HG03469 (cell line): ENCODE measurements at regions not wholly inside any gene's neighbourhood (a gene's known extent, or its start where the extent isn't known, plus 50 kb on each side); places are given as distances from the start of the nearest gene placed in this dataset.

ENCODE experiments used
- ATAC-seq: cut with Tn5 transposase; IDR thresholded peaks from one replicate; pipeline ENCODE4 v1.9.1; 2021; ENCODE audit warnings: mild to moderate bottlenecking, moderate library complexity, moderate number of reproducible peaks; ENCODE audit not compliant: unreplicated experiment

GRCh38 chr10:83037653-83038052 is 1101.7 kb upstream of the GHITM start:
- no peak for ATAC-seq

GRCh38 chr10:83038631-83039030 is 1100.7 kb upstream of the GHITM start:
- ATAC-seq, result no peak

GRCh38 chr10:83045731-83046130 is 1093.6 kb upstream of the GHITM start:
- ATAC-seq, result no peak

GRCh38 chr10:83050815-83051214 is 1088.5 kb upstream of the GHITM start:
- no peak for ATAC-seq

- ATAC-seq, result no peak
These were observed 1076.4 kb upstream of the GHITM start for GRCh38 chr10:83062871-83063270.

- ATAC-seq, result no peak
These were observed 1065.8 kb upstream of the GHITM start for GRCh38 chr10:83073472-83073871.

- no peak for ATAC-seq
These were observed 1064.1 kb upstream of the GHITM start for GRCh38 chr10:83075016-83075814.

DNA sequence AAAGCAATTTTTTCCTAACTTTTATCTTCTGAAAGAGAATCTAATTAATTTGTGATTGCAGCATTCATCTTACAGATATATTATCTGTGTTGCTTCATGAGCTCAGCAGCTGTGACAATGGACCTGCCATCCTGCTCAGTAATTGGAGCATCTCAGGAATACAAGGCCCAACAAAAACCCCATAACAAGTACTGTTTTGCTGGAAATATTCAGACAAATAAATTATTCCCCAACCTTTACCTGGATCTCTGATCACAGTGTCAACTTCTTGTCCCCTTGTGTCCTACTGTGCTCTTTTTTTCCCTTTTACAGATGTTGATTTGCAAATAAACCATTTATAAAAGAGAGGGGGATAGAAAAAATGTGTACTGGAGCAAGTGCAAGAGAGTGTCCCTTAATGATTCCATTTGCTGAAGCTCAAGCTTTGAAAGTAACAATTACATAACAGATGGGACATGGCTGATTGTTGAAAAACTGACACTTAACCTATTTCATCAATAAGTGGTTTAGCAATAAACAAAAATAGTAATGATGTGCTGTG is 1063.4 kb upstream of the GHITM start:
- no peak for ATAC-seq

DNA sequence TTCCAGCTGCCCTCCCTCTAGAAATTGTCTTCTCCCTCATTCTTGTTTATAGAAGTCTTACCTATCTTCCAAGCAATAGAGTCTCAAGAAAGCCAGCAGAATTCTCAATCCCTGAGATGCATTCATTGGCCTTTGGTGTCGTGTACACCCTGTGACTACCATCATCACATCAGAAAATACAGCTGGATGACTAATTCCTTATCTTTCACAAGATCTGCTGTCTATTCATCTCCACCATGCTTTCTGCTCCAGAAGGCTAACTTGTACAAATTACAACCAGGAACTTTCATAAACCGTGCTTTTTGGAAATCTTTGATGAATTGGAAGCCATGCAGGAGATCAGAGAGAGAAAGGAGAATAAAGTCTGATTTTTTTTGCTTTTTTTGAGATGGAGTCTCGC is 1062.9 kb upstream of the GHITM start:
- ATAC-seq, result no peak

DNA sequence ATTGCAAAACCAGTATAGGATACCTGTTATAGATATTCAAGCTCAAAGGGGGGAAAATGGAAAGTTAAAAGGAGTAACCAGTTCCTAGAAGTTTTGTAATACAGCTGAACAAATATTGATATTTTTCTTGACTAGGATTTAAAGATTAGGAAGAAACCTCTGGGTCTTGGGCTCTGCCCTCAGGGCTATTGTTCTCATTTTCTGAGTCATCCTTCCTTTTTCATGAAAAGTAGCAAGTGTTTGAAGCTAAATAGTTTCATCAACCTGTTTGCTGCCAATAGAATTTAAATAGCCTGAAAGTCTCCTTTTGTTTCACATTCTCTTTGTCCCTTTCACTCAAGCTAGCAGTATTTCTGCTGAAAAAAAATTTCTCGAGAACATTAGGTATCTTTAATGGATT is 1061.1 kb upstream of the GHITM start:
- no peak for ATAC-seq

GRCh38 chr10:83078645-83079044 is 1060.7 kb upstream of the GHITM start:
- no peak for ATAC-seq

- no peak for ATAC-seq
These were observed 1055.5 kb upstream of the GHITM start for GRCh38 chr10:83083831-83084230.

DNA sequence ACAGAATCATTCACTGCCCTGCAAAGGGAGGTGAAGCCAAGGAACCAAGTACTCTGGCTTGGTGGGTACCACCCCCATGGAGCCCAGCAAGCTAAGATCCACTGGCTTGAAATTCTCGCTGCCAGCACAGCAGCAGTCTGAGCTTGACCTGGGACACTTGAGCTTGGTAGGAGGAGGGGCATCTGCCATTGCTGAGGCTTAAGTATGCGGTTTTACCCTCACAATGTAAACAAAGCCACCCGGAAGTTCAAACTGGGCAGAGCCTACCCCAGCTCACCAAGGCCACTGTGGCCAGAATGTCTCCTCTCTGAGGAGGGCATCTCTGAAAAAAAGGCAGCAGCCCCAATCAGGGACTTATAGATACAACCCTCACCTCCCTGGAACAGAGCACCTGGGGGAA is 1050.0 kb upstream of the GHITM start:
- no peak for ATAC-seq

GRCh38 chr10:83104616-83105015 is 1034.7 kb upstream of the GHITM start:
- no peak for ATAC-seq

DNA sequence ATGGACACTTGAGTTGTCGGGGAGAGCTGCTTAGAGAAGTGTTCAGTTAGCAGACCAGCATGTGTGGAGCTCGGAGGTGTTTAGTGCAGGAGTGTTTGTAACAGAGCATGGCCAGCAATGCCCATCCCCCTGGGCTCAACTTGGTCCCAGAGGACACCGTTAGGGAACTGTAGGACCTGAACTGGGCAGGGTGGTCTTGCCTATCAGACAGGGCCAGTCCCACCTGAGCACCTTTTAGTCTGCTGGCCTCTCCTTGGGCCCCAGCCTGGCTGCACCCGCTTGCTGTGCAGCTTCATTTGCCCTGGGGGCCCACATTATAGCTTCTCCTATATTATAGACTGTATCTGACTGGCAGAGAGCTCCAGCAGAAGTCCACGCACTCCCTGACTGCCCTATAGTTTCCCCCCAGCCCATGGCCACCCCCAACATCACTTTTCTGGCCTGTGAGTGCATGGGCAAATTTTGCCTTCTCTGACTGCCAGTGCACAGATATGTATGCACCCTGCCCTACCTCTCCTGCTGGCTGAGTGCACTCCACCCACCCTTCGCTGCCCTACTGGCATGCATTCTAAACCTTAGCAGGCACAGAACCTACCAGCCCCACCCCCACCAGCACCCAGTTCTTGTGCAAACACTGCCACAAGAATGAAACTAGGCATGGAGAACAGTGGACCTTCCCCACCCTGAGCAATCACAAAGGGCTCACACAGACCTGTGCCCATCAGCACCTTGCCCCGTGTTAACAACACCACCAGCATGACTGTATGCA is 1030.6 kb upstream of the GHITM start:
- ATAC-seq, result no peak

- ATAC-seq, result no peak
These were observed 1020.0 kb upstream of the GHITM start for GRCh38 chr10:83119346-83119745.

- no peak for ATAC-seq
These were observed 1017.0 kb upstream of the GHITM start for GRCh38 chr10:83122336-83122735.

DNA sequence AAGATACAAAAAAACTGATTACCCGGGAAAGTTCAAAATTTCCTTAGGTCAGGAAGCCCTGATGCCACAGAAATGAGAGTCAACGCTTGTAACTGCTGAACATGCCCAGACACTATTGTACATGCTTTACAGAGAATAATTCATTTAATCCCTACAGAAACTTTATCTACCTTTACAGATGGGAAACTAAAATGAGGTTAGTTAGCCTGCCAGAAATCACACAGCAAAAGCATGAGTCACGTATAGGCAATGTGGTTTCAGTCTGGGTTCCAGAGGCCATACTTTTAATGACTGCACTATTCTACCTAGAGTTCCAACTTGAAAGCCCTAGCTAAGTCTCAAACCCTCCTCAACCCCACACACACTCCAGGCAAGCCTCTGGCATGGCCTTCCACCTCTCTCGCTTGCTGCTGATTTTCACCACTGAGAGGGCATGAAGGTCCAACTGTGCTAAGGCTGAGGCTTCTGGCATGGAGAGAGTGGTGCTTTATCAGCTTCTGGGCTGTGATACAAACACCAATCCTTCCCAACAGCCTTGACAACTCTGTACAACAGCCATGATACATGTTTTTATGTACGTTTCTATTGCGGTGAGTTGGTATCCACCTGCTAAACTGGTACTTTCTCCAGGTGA is 1011.2 kb upstream of the GHITM start:
- ATAC-seq, result no peak

GRCh38 chr10:83140811-83141210 is 998.5 kb upstream of the GHITM start:
- ATAC-seq, result no peak

DNA sequence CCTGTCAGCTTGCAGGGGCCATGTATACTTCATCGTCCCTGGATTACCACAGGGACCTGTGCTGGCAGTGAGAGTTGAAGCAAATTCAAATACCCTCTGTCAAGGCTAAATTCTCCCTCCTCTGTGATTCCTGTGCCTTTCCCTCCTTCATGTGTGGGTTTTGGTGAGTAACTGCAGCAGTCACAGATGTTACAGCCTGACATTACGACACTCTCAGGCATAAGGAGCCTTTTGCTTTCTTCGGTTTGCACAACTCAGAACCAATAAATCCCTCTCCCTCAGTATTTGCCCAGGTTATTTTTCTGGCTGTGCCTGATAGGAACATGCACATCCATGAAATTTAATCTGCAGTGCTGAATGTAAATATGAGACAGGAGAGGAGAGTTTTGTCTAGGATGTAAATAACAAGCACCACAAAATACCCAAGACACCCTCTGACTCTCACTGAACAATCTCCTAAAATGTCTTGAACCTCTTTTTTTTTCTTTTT is 997.2 kb upstream of the GHITM start:
- ATAC-seq, result no peak

DNA sequence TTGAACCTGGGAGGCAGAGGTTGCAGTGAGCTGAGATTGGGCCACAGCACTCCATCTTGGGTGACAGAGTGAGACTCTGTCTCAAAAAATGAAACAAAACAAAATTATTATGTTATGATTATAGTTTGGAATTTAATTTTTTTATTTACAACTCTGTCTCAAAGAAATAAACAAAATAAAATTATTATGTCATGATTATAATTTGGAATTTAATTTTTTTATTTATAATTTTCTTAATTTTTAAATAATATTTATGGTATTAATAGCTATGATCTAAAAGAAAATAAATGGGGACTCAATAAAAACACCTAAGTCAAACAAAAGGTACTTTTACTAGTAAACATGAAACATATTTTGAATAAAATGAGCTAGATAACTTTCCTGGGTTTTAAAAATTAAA is 994.8 kb upstream of the GHITM start:
- no peak for ATAC-seq
